ENCODE measurements at regions not wholly inside any gene's neighbourhood (a gene's known extent, or its start where the extent isn't known, plus 50 kb on each side); places are given as distances from the start of the nearest gene placed in this dataset.

DNA sequence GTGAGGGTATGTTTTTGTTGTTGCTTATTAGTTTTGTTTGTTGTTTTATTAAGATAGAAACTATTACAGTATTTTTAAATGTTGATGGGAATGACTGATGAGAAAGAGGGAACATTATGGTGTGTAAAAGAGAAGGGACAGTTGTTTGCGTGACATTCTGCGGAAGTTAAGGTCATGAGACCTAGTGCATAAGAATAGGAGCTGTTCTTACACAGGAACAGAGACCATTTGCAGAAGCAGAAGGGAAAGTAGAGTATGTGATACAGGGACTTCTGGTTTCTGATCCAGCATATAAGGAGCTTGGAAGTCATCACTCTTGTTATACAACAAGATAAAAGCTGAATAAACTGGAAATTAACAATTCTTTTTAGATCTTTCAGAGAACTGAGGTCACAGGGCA, 299.2 kb upstream of the API5 start:
- Histone ChIP-seq H3K27me3 (ENCODE audit: control insufficient read depth, insufficient read depth, low read length) (no peaks in the 10 kb centered on the region), H3K27ac (ENCODE audit: low read depth, low read length) (no peak overlapping the region), H3K9me3 (ENCODE audit: control insufficient read depth, insufficient read depth, low read length) (no peaks in the 10 kb centered on the region; the same call in 1 of the 2 replicates), H3K4me3 (ENCODE audit: low read depth, low read length) (no peak overlapping the region)
- TF ChIP-seq, protein P1, sequence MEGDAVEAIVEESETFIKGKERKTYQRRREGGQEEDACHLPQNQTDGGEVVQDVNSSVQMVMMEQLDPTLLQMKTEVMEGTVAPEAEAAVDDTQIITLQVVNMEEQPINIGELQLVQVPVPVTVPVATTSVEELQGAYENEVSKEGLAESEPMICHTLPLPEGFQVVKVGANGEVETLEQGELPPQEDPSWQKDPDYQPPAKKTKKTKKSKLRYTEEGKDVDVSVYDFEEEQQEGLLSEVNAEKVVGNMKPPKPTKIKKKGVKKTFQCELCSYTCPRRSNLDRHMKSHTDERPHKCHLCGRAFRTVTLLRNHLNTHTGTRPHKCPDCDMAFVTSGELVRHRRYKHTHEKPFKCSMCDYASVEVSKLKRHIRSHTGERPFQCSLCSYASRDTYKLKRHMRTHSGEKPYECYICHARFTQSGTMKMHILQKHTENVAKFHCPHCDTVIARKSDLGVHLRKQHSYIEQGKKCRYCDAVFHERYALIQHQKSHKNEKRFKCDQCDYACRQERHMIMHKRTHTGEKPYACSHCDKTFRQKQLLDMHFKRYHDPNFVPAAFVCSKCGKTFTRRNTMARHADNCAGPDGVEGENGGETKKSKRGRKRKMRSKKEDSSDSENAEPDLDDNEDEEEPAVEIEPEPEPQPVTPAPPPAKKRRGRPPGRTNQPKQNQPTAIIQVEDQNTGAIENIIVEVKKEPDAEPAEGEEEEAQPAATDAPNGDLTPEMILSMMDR (IDR thresholded peaks at IDR 0.05; ENCODE audit: low read depth, low read length): no peak
- CTCF ChIA-PET: no interaction called here
- no peak for DNase-seq (ENCODE audit: low read depth, low spot score)
- POLR2A ChIA-PET: no interaction called here

DNA sequence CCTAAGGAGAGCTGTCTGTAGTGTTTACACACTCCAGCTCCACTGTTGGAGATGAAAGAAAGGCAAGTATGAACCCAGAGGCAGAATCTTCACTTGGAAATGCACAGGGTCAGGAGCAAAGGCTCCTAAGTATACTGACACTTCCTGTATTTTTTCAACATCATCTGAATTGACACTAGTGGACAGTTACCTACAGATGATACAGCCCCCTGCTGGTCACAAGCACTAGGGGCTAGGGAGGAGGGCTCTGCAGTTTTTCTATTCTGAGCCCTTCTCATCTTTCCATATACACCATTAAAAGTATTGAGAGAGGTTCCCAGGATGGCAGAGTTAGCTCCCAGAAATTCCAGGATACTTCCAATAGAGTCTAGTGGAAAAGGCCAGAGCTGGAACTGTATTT, 290.3 kb upstream of the API5 start:
- Histone ChIP-seq H3K9me3 (ENCODE audit: control insufficient read depth, insufficient read depth, low read length) (peaks cover 4% of the 10 kb centered on the region; the same call in 1 of the 2 replicates), H3K27ac (ENCODE audit: low read depth, low read length) (no peak overlapping the region), H3K27me3 (ENCODE audit: control insufficient read depth, insufficient read depth, low read length) (no peaks in the 10 kb centered on the region), H3K4me3 (ENCODE audit: low read depth, low read length) (no peak overlapping the region)
- TF ChIP-seq, protein P1 (IDR thresholded peaks at IDR 0.05; ENCODE audit: low read depth, low read length): no peak
- DNase-seq (ENCODE audit: low read depth, low spot score): no peak
- CTCF ChIA-PET: no interaction called here
- POLR2A ChIA-PET: no interaction called here

DNA sequence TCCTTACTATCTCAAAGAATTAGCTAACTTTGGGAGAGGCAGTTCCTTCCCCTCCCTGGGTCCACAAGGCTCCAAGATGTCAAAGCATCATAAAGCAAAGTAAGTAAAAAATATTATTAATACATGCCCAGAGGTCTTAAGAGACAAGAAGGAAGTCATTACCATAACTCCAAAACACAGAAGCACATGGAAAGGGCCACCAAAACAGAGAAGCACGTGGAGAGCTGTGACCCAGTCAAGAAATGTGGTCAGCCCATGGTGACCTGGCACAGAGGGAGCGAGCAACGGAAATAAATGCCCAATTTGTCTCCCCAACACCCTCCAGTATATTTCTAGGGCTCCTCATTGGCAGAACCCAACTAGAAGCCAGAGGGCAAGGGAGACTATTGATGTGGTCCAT, 277.5 kb upstream of the API5 start:
- DNase-seq (ENCODE audit: low read depth, low spot score): no peak
- ChIA-PET CTCF (no interaction called here), POLR2A (no interaction called here)
- Histone ChIP-seq H3K27ac (ENCODE audit: low read depth, low read length) (no peak overlapping the region), H3K4me3 (ENCODE audit: low read depth, low read length) (no peak overlapping the region), H3K9me3 (ENCODE audit: control insufficient read depth, insufficient read depth, low read length) (peaks cover 11% of the 10 kb centered on the region; the same call in 1 of the 2 replicates), H3K27me3 (ENCODE audit: control insufficient read depth, insufficient read depth, low read length) (no peaks in the 10 kb centered on the region)
- TF ChIP-seq, protein P1 (IDR thresholded peaks at IDR 0.05; ENCODE audit: low read depth, low read length): no peak

DNA sequence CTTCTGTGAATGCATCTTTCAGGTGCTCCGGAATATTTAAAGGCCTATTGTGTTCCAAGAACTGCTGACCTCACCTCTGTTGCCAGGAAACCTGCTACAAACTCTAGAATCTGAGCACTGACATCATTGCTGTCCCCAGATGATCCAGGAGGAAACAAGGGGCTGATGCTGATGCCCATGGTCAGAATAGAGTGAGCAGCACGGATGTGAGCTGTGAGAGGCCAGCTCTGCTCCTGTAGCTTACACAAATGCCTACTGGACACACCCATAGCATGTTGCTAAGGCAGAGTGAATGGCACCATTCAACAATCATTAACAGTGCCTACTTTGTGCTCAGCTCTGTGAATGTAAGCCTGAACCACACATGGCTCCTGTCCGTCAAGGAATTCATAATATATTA, 276.7 kb upstream of the API5 start:
- no peak for DNase-seq (ENCODE audit: low read depth, low spot score)
- Histone ChIP-seq H3K4me3 (ENCODE audit: low read depth, low read length) (no peak overlapping the region), H3K27me3 (ENCODE audit: control insufficient read depth, insufficient read depth, low read length) (no peaks in the 10 kb centered on the region), H3K9me3 (ENCODE audit: control insufficient read depth, insufficient read depth, low read length) (peaks cover 7% of the 10 kb centered on the region; the same call in 1 of the 2 replicates), H3K27ac (ENCODE audit: low read depth, low read length) (no peak overlapping the region)
- TF ChIP-seq, protein P1 (IDR thresholded peaks at IDR 0.05; ENCODE audit: low read depth, low read length): no peak
- POLR2A ChIA-PET: no interaction called here
- CTCF ChIA-PET: no interaction called here

DNA sequence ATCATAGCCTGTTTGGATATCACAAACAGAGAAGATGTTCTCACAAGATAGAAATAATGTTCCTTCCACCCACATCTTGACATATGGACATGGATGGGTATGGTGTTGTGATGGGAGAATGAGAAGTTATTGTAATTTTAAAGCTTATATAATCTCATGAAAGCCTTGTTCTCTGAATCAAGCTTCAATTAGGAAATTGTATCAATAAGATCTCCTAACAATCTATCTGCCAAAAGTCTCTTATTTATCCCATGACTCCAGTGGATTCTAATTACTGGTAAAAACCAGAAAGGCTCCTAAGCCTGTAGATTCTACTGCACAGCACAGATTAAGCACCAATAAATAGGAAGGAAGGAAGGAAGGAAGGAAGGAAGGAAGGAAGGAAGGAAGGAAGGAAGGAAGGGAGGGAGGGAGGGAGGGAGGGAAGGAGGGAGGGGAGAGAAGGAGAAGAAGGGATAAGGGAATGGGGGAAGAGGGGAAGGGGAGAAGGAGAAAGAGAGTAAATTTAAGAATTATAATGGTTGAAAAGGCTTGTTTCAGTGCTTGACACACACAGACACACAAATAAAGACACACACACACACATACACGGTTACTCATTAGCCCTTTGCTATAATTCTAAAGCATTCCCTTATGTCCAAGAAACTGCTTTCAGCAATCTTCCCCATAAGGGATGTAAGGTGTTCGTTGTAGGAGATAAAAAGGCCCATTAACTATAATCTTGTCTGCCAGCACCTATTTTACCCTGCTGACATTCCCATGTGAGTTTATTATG, 258.0 kb upstream of the API5 start:
- ChIA-PET POLR2A (no interaction called here), CTCF (no interaction called here)
- no peak overlapping the region for H3K27ac ChIP-seq (ENCODE audit: low read depth, low read length)
- TF ChIP-seq, protein P1 (IDR thresholded peaks at IDR 0.05; ENCODE audit: low read depth, low read length): no peak
- H3K4me3 ChIP-seq (ENCODE audit: low read depth, low read length): no peak overlapping the region
- no peaks in the 10 kb centered on the region for H3K27me3 ChIP-seq (ENCODE audit: control insufficient read depth, insufficient read depth, low read length)
- H3K9me3 ChIP-seq (ENCODE audit: control insufficient read depth, insufficient read depth, low read length): peaks cover 6% of the 10 kb centered on the region
- no peak for DNase-seq (ENCODE audit: low read depth, low spot score)
